ENCODE measurements at regions not wholly inside any gene's neighbourhood (a gene's known extent, or its start where the extent isn't known, plus 50 kb on each side); places are given as distances from the start of the nearest gene placed in this dataset.
"Not testable (repeated sequence)": the region's sequence is repeated elsewhere in the genome, so short reads cannot be mapped to it uniquely, and the experiment has no call there.

DNA sequence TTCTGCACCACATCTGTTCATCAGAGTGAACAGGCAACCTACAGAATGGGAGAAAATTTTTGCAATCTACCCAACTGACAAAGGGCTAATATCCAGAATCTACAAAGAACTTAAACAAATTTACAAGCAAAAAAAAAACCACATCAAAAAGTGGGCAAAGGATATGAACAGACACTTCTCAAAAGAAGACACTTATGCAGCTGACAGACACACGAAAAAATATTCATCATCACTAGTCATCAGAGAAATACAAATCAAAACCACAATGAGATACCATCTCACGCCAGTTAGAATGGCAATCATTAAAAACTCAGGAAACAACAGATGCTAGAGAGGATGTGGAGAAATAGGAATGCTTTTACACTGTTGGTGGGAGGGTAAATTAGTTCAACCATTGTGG is 59.1 kb upstream of the UBE2E2 start:
- not testable (repeated sequence) for DNase-seq (ENCODE audit: low read depth)

DNA sequence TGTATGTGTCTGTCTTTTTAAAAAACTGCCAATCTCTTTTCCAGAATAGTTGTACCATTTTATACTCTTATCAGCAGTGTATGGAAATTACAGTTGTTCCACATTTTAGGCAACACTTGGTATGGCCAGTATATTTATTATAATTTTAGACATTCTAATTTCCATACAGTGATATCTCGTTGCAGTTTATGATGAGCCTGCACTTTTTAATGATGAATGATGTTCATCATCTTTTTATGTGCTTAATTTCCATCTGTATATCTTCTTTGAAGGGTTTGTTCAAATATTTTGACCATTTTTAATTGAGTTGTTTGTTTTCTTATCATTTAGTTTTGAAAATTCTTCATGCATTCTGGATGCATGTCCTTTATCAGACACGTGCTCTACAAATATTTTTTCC is 57.0 kb upstream of the UBE2E2 start:
- no peak for DNase-seq (ENCODE audit: low read depth)

DNA sequence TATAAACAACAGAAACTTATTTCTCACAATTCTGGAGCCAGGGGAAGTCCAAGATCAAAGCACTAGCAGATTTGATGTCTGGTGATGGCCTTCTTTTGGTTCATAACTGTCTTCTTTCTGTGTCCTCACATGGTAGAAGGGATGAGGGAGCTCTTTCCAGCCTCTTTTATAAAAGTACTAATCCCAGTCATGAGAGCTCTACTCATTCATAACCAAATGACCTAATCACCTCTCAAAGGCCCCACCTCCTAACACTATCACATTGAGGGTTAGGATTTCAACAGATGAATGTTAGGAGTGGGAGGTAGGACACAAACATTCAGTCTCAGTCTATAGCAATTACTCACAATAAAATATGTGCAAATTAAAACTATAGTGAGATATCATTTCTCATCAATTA is 50.1 kb upstream of the UBE2E2 start:
- DNase-seq (ENCODE audit: low read depth) = peak; percentile 4

Measured in amniotic epithelial cell (primary cell).